Testis (tissue), 2 donors: ENCODE measurements at regions not wholly inside any gene's neighbourhood (a gene's known extent, or its start where the extent isn't known, plus 50 kb on each side); places are given as distances from the start of the nearest gene placed in this dataset.

ENCODE experiments used
- CTCF ChIP-seq, 3 experiments: fragments of 450-650 bp in 2 of 3; fragments of 200-600 bp in 1 of 3; sonication (generic) in 1 of 3; IDR thresholded peaks; one replicate each; pipeline ENCODE4 v1.5.1; 2016 to 2019; ENCODE audit warnings: antibody characterized with exemption in 3 of 3, mild to moderate bottlenecking in 2 of 3, moderate library complexity in 1 of 3
- POLR2A ChIP-seq: fragments of 450-650 bp; IDR thresholded peaks from one replicate; pipeline ENCODE4 v1.6.1; 2017; ENCODE audit warnings: antibody characterized with exemption, mild to moderate bottlenecking, moderate library complexity

GRCh38 chr7:33798686-33799325 is 106.5 kb upstream of the BMPER start:
- no peak for TF ChIP-seq CTCF (IDR thresholded peaks at IDR 0.05)
- no peak for TF ChIP-seq POLR2A
